ENCODE measurements at regions not wholly inside any gene's neighbourhood (a gene's known extent, or its start where the extent isn't known, plus 50 kb on each side); places are given as distances from the start of the nearest gene placed in this dataset.
"Not testable (repeated sequence)": the region's sequence is repeated elsewhere in the genome, so short reads cannot be mapped to it uniquely, and the experiment has no call there.

GRCh38 chr6:96276305-96276704, 245.3 kb upstream of the UFL1 start:
- DNase-seq: peak; percentile 8

- no peak for DNase-seq
Measured at GRCh38 chr6:96276856-96277255, 244.8 kb upstream of the UFL1 start.

- DNase-seq: no peak
Measured at GRCh38 chr6:96279084-96279483, 242.5 kb upstream of the UFL1 start.

GRCh38 chr6:96286503-96286902, 235.1 kb upstream of the UFL1 start:
- DNase-seq: no peak

- DNase-seq: no peak
Measured at GRCh38 chr6:96299525-96299924, 222.1 kb upstream of the UFL1 start.

- no peak for DNase-seq
Measured at GRCh38 chr6:96301023-96301422, 220.6 kb upstream of the UFL1 start.

- no peak for DNase-seq
Measured at GRCh38 chr6:96301781-96302180, 219.8 kb upstream of the UFL1 start.

GRCh38 chr6:96302991-96303390, 218.6 kb upstream of the UFL1 start:
- no peak for DNase-seq

GRCh38 chr6:96304997-96305396, 216.6 kb upstream of the UFL1 start:
- no peak for DNase-seq

- DNase-seq: no peak
Measured at GRCh38 chr6:96330884-96331283, 190.7 kb upstream of the UFL1 start.

- no peak for DNase-seq
Measured at GRCh38 chr6:96340164-96340563, 181.4 kb upstream of the UFL1 start.

GRCh38 chr6:96345501-96345900, 176.1 kb upstream of the UFL1 start:
- no peak for DNase-seq

GRCh38 chr6:96381246-96381645, 140.4 kb upstream of the UFL1 start:
- no peak for DNase-seq

GRCh38 chr6:96391776-96392360, 129.7 kb upstream of the UFL1 start:
- DNase-seq: peak; percentile 55

- DNase-seq: peak; percentile 7
Measured at GRCh38 chr6:96394727-96395126, 126.9 kb upstream of the UFL1 start.

GRCh38 chr6:96410467-96410866, 111.1 kb upstream of the UFL1 start:
- DNase-seq: no peak

GRCh38 chr6:96420294-96420693, 101.3 kb upstream of the UFL1 start:
- no peak for DNase-seq

- DNase-seq: no peak
Measured at GRCh38 chr6:96433950-96434349, 87.7 kb upstream of the UFL1 start.

GRCh38 chr6:96436398-96436797, 85.2 kb upstream of the UFL1 start:
- no peak for DNase-seq

- not testable (repeated sequence) for DNase-seq
Measured at GRCh38 chr6:96437228-96437627, 84.4 kb upstream of the UFL1 start.

GRCh38 chr6:96450082-96450769, 71.4 kb upstream of the UFL1 start:
- DNase-seq: peak; percentile 46

- no peak for DNase-seq
Measured at GRCh38 chr6:96450770-96451130, 70.9 kb upstream of the UFL1 start.

- DNase-seq: no peak
Measured at GRCh38 chr6:96458771-96459170, 62.8 kb upstream of the UFL1 start.

- no peak for DNase-seq
Measured at GRCh38 chr6:96460052-96460700, 61.4 kb upstream of the UFL1 start.

Data from tongue (tissue), 1 donor.